OCI-LY1 (cell line): ENCODE measurements at regions not wholly inside any gene's neighbourhood (a gene's known extent, or its start where the extent isn't known, plus 50 kb on each side); places are given as distances from the start of the nearest gene placed in this dataset.

ENCODE experiments used
- EZH2 ChIP-seq: fragments of 200-600 bp; sonication (generic), shearing (Covaris generic); IDR thresholded peaks from 2 replicates; pipeline ENCODE4 v1.8.0; 2017; ENCODE audit warnings: borderline replicate concordance, mixed run types, mild to moderate bottlenecking, antibody characterized with exemption, low read length, moderate library complexity, mixed read lengths
- TF ChIP-seq, protein P1 (sequence below): fragments of 200-600 bp; sonication (generic), shearing (Covaris generic); IDR thresholded peaks from 2 replicates; pipeline ENCODE4 v1.5.1; 2017; ENCODE audit warnings: mild to moderate bottlenecking, antibody characterized with exemption, low read length, moderate library complexity, mixed read lengths

DNA sequence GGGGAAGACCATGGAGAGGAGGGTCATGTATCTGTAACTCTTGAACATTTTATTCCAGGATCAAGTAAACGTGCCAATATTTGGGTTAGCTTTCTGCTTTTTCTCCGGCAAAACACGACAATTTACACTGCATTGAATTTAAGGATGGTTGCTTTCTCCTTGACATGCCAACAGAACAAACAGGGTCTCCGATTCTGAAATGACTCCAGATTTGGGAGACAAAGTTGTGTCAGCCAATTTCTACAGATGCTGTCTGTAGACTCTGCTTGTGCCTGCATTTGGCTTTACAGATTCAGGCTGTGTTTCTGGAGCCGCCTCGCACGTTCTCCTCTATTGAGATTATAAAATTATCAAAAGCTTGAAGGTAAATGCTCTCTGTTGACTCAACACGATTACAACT is 207.0 kb downstream of the ASMT start:
- TF ChIP-seq, protein P1, sequence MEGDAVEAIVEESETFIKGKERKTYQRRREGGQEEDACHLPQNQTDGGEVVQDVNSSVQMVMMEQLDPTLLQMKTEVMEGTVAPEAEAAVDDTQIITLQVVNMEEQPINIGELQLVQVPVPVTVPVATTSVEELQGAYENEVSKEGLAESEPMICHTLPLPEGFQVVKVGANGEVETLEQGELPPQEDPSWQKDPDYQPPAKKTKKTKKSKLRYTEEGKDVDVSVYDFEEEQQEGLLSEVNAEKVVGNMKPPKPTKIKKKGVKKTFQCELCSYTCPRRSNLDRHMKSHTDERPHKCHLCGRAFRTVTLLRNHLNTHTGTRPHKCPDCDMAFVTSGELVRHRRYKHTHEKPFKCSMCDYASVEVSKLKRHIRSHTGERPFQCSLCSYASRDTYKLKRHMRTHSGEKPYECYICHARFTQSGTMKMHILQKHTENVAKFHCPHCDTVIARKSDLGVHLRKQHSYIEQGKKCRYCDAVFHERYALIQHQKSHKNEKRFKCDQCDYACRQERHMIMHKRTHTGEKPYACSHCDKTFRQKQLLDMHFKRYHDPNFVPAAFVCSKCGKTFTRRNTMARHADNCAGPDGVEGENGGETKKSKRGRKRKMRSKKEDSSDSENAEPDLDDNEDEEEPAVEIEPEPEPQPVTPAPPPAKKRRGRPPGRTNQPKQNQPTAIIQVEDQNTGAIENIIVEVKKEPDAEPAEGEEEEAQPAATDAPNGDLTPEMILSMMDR: no peak
- TF ChIP-seq EZH2: no peak
